GM03348 (cell line): ENCODE measurements at regions not wholly inside any gene's neighbourhood (a gene's known extent, or its start where the extent isn't known, plus 50 kb on each side); places are given as distances from the start of the nearest gene placed in this dataset.

Experiments
- DNase-seq: peaks from one replicate; pipeline ENCODE4 v3.0.0; 2012; ENCODE audit warnings: low spot score

DNA sequence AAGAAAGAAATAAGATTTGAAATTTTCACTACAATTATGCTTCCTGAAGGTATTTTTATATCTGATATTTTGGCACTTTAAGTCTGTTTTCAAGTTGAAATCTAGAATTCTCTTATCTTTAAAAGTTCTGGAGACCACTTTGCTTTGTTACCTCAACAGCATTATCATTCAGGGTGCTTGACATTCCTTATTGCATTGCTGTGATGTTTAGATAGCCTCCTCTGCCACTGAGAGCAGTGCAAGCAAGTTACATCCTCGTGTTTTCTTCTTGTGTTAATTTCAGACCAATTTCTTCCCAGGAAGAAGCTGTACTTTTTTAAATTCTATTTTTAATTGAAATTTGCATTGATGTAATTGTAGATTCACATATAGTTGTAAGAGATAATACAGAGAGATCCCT lies 333.9 kb upstream of the KIRREL3 start:
- DNase-seq, result no peak

DNA sequence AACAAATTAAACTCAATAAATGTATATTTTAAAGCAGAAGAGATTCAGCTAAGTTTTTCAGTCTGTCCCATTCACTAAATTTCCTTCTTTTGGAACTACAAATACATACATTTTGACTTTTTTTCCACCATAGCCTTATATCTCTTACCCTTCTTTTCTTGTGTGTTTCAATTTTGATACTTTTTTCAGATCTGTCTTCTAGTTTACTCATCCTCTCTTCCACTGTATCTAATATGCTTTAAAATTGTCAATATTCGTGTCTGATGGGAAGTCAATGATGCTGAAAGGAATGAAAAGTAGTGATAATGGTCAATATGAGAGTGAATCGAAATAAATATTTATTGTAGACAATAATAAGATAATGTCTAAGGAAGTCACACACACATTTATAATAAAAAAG lies 332.3 kb upstream of the KIRREL3 start:
- DNase-seq, result no peak

DNA sequence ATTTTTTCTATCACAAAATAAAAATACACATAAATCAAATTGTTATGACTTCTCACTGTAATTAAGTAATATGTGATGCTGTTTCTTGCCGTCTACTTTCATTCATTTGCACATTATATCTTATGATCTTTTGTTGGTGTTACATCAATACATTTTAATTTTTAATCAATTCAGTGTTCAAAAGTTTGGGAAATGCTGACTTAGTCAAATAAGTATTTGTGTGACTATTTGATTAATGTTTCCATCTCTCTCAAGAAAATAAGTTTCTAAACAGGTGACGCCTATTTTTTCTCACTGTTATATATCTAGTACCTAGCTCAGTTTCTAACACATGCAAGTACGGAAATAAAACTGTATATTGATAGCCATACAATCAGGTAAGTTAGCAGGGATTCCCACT lies 329.5 kb upstream of the KIRREL3 start:
- DNase-seq, result no peak

DNA sequence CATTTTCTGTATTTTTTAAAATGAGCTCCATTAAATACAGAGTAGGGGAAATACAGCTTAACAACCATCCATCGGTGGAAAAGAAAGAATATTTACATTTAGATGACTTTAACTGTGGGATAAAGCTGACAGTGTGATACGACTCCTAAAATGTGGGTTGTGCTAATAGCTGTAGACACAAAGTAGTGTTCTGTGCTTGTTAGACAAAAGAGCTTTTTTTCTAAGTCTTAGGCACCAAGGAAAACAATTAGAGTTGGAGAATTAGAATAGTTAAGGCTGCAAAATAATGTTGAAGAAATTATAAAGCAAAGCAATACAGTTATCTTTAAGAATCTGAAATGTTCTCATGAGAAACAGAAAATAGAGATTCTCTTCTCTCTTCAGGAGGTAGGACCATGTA lies 307.7 kb upstream of the KIRREL3 start:
- DNase-seq, result no peak

DNA sequence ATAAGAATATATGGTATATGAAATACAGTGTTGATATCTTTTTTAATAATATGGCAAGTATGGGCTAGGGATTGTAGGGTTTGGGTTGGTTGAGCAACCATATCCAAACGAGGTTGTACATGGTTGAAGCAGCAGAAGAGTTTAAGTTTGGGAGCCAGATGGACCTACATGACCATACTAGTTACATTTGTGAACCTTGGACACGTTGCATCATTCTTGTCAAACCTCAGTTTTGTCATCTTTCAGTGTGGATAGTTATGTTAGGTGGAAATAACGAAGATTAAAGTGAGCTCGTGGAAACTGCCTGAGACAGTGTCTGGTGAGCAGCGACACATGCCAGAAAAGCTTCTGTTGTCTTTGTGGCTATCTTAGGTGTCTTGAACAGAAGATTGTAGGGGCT lies 307.1 kb upstream of the KIRREL3 start:
- DNase-seq, result no peak

DNA sequence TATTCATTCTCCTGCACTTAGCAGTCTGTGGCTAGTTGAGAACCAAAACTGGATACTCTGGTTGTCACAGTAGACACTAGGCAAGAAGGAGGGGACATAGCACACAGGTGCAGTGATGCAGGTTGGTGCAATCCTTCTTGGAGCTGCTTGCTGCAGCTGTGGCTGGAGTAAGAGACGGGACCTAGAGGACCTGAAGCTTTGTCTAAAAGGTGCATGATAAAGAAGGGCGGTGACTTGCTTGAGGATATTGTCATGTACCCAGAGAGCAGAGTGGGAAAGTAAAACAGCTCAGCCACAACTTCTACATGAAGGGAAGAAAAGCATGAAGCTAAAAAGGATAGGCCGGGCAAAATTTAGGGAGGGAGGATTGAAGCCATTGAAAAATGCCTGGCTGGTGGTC lies 304.1 kb upstream of the KIRREL3 start:
- no peak for DNase-seq

DNA sequence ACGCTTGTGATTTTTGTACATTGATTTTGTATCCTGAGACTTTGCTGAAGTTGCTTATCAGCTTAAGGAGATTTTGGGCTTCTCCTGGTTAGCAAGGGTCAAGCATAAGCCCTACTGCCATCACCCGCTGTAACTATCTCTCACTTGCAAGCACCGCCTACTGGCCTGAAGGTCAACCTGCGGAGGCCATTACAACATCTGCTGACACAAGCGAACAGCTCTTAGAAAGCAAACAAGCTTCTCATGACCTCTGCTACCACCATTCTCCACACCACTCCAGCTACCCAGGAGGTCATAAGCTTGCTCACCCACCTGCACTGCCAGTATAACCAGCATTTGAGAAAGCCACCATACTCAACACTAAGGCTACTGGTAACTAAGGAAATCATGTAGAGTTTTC lies 288.4 kb upstream of the KIRREL3 start:
- no peak for DNase-seq

DNA sequence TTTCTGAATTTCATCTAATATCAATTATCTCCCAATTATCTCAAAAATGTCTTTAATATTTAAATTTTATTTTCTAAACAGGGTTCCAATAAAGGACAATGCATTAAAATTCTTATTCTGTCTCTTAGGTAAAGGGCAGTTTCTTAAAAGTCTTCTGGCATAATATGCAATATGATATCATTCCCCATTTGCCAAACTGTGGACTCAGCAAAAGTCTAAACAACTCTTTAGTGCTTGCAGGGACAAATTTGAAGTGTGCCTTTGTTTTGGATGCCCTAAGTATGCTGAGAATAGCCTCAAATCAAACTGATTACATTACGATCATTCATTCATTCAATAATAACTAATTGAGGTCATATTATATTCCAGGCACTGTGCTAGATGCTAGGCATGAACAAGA lies 281.0 kb upstream of the KIRREL3 start:
- no peak for DNase-seq

DNA sequence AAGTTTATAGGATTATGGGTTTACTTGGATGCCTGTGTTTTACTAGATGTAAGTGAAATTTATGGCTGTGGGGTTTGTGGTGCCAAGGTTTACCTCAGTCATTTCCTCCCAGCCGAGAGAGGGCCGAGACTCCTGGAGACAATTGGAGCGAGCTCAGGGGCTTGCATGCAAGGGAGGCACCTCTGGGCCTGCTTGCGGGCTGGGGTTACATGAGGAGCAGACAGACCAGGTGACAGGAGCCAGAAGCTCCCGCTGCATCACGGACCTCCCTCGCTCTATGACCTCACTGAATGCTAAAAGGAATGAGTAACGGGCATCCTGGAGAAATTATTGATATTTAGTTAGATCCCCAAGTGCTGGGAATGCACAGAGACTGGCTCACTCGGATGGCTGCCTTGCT lies 275.2 kb upstream of the KIRREL3 start:
- DNase-seq, result no peak

DNA sequence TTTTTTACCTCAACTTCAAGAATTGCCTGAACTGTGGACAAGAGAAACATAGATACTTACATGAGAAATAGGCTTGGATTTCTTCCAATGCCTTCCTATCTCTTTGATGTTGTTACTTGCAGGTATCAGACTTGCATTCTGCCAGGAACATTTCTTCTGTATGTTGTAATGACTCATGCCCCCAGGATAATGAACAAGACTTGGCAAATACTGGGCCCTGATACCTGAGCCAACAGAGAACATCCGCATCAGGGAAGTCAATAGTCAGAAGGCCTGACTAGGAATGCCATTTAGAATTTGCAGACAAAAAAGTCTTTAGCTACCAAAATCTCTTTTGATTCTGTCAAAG lies 273.7 kb upstream of the KIRREL3 start:
- DNase-seq, result no peak

DNA sequence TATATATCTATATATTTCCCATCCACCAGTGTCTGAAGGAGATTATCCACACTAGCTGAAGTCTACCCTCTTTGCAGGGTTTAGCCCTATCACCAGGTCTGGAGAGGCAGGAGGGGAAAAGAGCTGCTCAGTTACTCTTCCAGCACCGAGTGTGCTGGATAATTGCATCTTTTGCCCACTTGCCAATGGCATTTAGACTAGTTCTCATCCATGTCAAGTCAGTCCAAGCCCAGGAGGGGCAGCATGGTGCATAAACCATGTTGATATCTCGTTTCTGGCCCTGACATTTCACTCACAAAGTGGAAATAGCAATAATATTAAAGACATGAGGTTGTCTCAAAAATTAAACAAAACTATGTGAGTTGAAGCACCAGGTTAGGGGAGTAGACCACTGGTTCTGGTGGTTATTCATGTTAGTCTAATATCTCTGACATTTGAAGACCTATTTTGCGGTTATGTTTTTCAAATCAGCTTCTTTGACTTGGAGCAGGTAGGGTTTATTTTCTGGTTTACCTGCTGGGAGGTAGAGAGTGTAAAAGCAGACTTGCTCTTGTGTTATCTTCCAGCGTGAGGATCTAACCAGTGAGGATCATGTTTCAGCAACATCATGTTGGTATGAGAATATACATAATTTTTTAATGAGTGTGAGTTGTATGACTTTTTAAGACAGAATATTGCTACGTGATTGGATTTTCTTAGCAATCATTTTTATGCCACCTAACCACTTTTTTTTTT lies 273.2 kb upstream of the KIRREL3 start:
- DNase-seq, result no peak

DNA sequence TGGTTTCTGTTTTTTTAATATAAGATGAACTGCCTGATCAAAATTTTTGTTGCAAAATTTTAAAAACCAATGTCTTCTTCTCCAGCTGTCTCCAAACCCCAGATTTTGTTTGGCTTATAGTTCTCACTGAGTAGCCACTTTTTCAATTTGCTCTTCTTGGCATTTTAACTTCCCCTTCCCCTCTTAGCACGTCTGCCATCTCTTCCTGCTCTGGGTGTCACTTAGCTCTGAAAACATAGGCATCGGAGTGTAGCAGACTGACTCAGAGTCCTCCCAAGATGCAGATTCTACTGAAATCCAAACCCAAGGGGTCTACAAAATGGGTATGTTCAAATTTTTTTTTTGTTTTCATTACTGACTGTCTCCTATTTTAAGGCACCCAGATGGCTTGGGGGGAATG lies 270.3 kb upstream of the KIRREL3 start:
- DNase-seq, result no peak

DNA sequence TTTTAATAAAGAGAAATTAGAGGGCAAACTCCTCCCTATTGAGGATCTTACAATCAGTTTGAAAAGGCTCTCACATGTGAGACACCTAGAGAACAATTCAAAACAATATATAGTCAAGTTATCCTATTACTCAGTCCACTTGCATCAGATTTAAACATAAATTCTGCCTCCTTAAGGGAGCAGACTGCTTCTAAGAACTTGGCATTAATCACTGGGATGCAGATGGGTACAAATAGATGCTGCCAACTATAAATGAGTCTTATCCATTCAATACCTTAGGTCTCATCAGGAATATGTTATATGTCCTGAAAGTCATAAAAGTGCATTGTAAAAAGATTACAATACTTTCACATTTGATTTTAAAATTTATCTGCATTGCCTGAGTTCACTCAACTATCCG lies 269.3 kb upstream of the KIRREL3 start:
- DNase-seq, result no peak

DNA sequence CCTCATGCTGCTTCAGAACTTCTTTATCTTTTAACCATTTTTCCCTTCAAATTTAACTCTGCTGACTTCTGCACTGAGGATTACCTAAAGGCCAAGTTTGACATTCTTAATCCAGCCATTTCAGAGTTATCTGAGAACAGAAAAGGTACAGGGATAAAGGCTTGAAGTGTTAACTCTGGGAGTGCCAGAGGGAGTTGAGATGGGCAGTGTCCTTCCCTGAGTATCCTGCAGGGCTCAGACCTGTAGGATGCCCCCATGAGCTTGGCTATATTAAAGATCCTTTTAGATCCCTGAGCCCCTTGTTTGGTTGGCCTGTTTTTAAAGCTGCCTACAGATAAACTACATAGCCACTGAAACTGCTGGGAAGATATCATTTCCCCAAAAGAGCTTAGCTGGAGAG lies 268.4 kb upstream of the KIRREL3 start:
- no peak for DNase-seq

DNA sequence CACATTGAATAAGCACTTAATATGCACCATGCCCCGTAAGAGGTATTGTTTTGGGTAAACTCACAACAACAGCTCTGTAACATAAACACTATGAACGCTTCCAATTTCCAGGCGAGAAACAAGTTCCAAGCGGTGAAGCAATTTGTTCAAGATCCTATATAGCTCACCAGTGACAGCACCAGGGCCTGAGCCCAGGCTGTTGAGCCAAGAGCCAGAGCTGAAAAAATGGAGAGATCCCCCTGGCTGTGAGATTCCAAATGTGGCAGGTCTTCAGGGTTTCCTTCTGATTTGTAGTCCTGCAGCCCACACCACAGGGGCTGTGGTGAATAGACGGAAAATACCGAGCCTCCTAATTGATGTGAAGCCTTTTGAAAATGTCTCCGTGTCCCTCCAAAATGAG lies 268.0 kb upstream of the KIRREL3 start:
- no peak for DNase-seq

DNA sequence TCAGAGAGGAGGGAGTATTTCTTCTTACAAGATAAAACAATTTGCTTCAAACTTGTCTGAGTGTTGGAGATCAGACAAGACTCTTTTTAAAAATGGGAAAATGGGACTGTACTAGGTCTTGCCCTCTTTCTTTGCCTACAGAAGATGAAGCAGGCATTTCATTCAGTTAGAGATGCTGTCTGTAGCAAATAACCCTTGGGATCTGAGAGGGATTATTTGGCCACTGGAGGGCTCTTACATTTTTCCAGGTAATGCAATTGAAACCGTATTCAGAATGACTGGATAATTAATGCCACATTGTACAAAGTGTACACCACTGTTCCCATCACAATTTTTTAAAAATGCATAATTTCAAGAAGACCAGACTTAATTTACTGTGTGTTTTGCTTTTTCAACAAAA lies 258.5 kb upstream of the KIRREL3 start:
- no peak for DNase-seq

DNA sequence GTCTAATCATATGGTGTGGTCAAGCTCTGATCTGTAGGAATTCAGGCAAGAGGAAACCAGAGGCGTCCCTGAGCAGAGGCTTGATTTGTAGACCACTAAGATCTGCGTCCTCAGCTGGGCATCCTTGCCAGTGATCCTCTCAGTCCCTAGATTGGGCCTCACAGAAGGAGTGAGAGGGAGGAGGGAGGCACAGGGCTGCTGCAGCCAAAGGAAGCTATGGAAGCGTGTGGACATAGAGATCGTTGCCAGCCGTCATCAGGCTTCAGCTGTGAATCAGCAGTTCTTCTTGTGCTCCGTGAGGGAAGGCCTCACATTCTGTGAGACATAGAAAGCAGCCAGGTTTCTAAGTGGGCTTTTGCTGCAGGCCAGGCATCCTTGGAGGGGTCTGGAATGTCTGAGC lies 254.6 kb upstream of the KIRREL3 start:
- no peak for DNase-seq

DNA sequence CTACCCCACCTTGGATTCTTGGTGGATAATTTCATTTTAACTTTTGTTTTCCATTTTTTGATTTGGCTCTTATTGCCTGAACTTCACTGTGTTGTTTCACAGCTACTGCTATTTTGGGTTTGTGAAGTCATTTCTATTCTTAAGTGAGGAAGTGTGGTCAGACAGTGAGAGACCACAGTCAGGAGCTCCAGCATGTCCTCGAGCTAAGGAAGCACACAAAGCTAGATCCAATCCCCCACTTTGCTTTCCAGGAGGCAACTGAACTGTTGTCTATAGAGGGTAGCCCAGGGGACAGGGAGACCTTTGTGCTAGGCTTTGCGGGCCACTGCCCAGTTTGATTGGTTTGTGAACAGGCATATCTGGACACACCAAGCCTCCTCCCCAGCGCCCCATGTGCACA lies 251.8 kb upstream of the KIRREL3 start:
- DNase-seq, result no peak

DNA sequence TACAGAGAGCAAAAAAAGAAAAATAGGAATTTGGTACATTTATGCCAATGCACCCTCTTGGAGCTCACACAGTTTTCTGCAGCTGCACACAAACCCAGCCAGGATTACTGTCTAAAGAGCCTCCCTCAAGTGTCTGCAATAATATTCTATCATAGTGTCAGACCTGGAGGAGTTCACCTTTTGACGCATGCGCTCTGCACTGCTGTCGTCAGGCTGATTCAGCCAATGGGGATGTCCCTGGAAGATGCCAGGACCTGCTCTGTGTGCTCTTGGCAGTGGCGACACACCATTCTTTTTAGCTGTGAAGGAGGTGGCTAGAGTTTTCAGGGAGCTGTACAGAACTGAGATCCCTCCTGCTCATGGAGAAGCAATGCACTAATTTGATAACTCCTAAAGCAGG lies 249.0 kb upstream of the KIRREL3 start:
- no peak for DNase-seq

DNA sequence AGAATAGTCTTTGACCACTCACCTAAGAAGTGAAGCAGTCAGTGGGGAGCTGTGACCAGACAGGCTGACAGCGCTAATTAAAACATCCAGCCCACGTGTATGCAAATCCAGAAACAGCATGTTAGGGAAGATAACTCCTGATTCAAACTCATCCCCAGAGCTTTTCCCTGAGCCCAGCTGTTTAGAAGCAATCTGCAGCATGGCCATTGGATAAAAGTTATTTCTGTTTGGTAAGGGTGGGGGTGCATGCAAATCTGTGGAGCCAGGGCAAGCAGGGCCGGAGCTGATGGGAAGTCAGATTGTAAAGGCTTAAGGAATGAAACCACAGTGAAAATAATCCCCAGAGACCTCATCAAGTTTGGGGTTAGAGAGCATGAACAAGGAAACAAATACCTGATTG lies 247.9 kb upstream of the KIRREL3 start:
- DNase-seq, result no peak

DNA sequence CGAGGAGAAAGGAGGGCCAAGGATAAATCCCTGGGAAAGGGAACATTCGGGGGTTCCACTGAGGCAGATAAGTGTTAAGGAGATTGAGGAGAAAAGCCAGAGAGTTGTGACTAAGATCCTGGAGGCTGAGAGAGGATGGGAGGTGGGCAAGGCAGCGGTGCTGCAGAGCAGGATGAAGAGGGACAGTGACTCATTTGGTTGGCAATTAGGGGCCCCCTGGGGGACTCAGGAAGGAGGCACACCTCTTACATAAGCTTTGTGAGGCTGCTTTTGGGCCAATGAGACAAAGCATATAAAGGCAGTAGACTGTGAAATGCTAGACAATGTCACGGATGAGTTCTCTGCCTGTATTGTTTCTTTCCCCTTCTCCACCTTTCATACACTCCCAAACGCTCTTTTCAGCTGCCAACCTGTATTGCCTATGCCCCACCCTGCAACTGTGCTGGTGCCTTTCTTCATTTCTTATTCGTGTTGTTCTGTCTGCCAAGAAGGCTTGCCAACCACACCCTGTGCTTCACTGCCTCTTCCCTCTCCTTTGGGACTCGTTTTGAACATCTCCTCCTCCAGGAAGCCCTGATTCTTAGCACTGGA lies 246.8 kb upstream of the KIRREL3 start:
- DNase-seq, result no peak

DNA sequence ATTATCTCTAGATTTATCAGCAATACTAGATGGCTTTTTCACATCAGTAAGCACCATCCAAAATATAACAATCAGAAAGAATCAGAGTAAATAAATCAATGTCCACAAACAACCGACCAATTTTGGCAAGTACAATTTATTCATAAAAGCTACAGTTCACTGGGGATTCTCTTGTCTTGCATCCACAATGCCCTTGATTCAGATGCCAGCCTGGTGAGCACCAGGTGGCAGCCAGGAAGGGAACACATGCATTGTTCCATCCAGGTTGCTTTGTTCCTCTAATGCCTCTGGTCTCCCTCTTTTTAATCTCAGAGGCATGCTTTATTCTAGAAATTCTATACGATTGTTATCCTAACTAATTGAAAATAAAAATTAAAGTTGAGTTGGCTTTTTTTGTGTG lies 242.1 kb upstream of the KIRREL3 start:
- no peak for DNase-seq

DNA sequence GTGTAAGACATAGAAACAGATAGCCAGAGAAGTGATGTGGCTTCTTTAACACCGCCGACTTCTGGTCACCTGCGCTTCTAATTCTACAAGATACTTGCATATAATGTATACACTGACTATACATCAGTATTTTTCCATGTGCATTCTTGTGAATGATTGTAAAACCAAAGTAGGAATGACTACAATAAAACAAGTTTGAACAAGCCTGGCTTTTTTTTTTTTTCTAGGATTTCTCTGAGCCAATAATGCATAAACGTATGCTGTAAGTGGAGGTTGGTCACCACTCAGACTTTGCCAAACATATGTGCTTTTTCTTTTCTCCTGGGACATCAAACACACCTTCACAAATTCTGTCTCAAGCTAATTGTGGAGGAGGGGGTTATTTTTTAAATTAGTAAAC lies 237.8 kb upstream of the KIRREL3 start:
- no peak for DNase-seq

DNA sequence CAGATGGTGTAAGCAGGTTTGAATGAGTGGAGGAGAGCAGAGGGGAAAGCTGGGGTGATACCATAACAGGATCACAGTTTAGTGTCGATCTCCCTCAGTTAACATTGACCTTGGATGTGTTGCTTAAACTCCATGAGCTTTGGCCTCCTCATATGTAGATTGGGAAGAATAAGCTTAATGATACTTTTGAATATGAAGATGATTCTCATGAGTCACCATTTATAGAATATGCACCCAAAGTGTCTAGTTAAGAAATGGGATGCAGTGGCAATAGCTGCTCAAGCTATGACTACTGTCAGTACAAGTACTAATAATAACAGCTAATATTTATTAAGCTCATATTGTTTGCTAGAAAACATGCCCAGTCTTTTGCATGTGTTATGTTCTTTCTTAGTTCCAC lies 236.2 kb upstream of the KIRREL3 start:
- DNase-seq, result no peak

DNA sequence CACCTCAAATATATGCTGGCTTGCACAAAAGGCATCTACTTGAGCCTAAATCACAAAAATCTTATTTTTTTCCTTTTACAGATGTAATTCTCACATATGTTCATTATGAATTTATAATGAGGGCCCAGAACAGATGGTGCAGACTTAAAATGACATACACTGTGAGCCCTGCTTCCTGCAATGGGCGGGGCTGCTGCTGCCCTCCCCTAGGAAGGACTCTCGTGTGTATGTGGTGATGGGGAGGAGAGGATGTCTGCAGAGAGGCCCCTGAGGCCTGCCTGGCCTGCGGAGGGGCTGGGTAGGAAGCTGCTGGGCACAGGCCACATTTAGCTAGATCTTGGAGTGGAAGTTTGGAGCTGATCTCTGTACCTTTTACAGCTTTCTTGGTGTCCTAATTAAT lies 233.4 kb upstream of the KIRREL3 start:
- DNase-seq, result no peak
